HepG2 (cell line): ENCODE measurements at regions not wholly inside any gene's neighbourhood (a gene's known extent, or its start where the extent isn't known, plus 50 kb on each side); places are given as distances from the start of the nearest gene placed in this dataset.

Experiments used
- AGO2 ChIP-seq: fragments of 200-400 bp; formaldehyde crosslinking; optimal IDR thresholded peaks from 2 replicates; pipeline ENCODE3; 2017; ENCODE audit warnings: mild to moderate bottlenecking, low read depth, low read length, moderate library complexity
- AHDC1 ChIP-seq: sonication (generic); formaldehyde crosslinking; IDR thresholded peaks from 2 replicates; pipeline ENCODE4 v1.5.1; 2020; ENCODE audit warnings: mild to moderate bottlenecking, missing genetic modification reagents, borderline replicate concordance
- CREM ChIP-seq, 2 experiments: sonication (generic) in 1 of 2; formaldehyde crosslinking in 1 of 2; IDR thresholded peaks; 2 replicates each; pipeline versions ENCODE4 v1.4.0 to v1.6.1; 2016 to 2020; ENCODE audit warnings: antibody characterized with exemption in 1 of 2, mild to moderate bottlenecking in 1 of 2, missing genetic modification reagents in 1 of 2
- EED ChIP-seq: sonication (generic); formaldehyde crosslinking; IDR thresholded peaks from 2 replicates; pipeline ENCODE4 v1.5.0; 2020; ENCODE audit warnings: mild to moderate bottlenecking, missing genetic modification reagents
- ZNF280D ChIP-seq: sonication (generic); formaldehyde crosslinking; IDR thresholded peaks from 2 replicates; pipeline ENCODE4 v1.5.1; 2020; ENCODE audit warnings: mild to moderate bottlenecking, missing genetic modification reagents
- ZNF839 ChIP-seq: sonication (generic); formaldehyde crosslinking; IDR thresholded peaks from 2 replicates; pipeline ENCODE4 v1.4.0; 2020; ENCODE audit warnings: missing genetic modification reagents, mild to moderate bottlenecking, borderline replicate concordance
- ZSCAN12 ChIP-seq: sonication (generic); formaldehyde crosslinking; IDR thresholded peaks from 2 replicates; pipeline ENCODE4 v1.9.0; 2021; ENCODE audit warnings: mild to moderate bottlenecking, missing genetic modification reagents

DNA sequence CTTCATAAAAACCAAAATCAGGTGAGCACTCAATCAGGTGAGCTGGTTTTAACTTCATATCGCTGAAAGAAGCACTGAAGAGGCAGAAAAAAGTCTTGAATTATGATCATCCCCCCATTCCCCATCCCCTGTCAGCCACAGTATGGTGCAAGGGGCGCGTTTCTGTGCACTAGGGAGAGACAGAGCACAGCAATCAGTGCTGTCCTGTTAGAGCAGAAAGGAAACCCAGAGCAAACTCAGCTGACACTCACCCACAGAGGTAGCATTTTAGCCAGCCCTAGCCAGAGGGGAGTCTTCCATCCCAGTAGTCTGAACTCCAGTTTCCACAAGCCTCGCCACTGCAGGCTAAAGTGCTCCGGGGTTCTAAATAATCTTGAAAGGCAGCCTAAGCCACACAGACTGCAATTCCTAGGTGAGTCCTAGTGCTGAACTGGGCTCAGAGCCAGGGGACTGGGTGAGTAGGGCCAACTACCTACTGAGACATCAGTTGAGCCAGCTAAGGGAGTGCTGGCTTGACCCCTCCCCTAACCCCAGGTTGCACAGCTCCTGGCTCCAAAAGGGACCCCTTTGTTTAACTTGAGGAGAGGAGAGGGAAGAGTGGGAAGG lies 1352.6 kb upstream of the GJE1 start (continued):
- no peak for TF ChIP-seq ZNF280D (CRISPR knock-in tag)
- no peak for TF ChIP-seq ZNF839 (CRISPR knock-in tag)
- no peak for TF ChIP-seq ZSCAN12 (CRISPR knock-in tag)
- TF ChIP-seq AHDC1 (CRISPR knock-in tag), result no peak
- TF ChIP-seq EED (CRISPR knock-in tag), result no peak
- no peak for TF ChIP-seq AGO2
- no peak for TF ChIP-seq CREM (IDR thresholded peaks at IDR 0.05)
- TF ChIP-seq CREM (CRISPR knock-in tag; IDR thresholded peaks at IDR 0.05), result no peak
